SK-N-SH (cell line): ENCODE measurements at regions not wholly inside any gene's neighbourhood (a gene's known extent, or its start where the extent isn't known, plus 50 kb on each side); places are given as distances from the start of the nearest gene placed in this dataset.

Experiments
- CTCF ChIA-PET: fragments of 300-600, 350-600 bp; formaldehyde crosslinking; extraction: SDS; loops from one replicate; lab custom pipeline; 2021; lab: Yijun Ruan, JAX
- POLR2A ChIA-PET: fragments of 350-600 bp; sonication (Branson Sonifier 250); formaldehyde crosslinking; extraction: SDS; loops from one replicate; lab custom pipeline; 2020; ENCODE audit warnings: antibody characterized with exemption, inconsistent platforms; lab: Yijun Ruan, JAX
- DNase-seq: peaks from one replicate; pipeline ENCODE4 v3.0.0; 2012
- H2AFZ ChIP-seq: fragments of 200-600 bp; sonication (generic); 2 replicates; pipeline ENCODE4 v1.8.1; 2016; ENCODE audit warnings: antibody characterized with exemption, mild to moderate bottlenecking, low read depth
- H3F3A ChIP-seq: fragments of 200-600 bp; sonication (generic); replicated peaks from 2 replicates; pipeline ENCODE3; 2016; ENCODE audit warnings: antibody characterized with exemption, mild to moderate bottlenecking; ENCODE audit not compliant: insufficient read depth
- H3K27ac ChIP-seq, 2 experiments: fragments of 200-500 bp in 1 of 2; fragments of 200-600 bp in 1 of 2; sonication (Bioruptor generic) in 1 of 2; sonication (generic), shearing (Covaris generic) in 1 of 2; 2 replicates each; pipeline versions ENCODE4 v1.5.1 to v1.6.1; 2014 to 2016; ENCODE audit warnings: low read depth in 2 of 2, inconsistent platforms in 1 of 2, low read length in 1 of 2, mild to moderate bottlenecking in 1 of 2, mixed read lengths in 1 of 2
- H3K27me3 ChIP-seq: fragments of 200-600 bp; sonication (generic), shearing (Covaris generic); 2 replicates; pipeline ENCODE4 v1.6.1; 2016; ENCODE audit warnings: mixed run types; ENCODE audit not compliant: insufficient read depth
- H3K36me3 ChIP-seq, 2 experiments: fragments of 200-500 bp in 1 of 2; fragments of 200-600 bp in 1 of 2; sonication (Bioruptor generic) in 1 of 2; sonication (generic) in 1 of 2; replicated peaks in 1 of 2; 2 replicates each; pipeline versions ENCODE3 to v1.5.1; 2014 to 2016; ENCODE audit warnings: low read length in 1 of 2, mild to moderate bottlenecking in 1 of 2; ENCODE audit not compliant: insufficient read depth in 2 of 2, control insufficient read depth in 1 of 2
- H3K4me1 ChIP-seq, 2 experiments: fragments of 200-500 bp in 1 of 2; fragments of 200-600 bp in 1 of 2; sonication (Bioruptor generic) in 1 of 2; sonication (generic), shearing (Covaris generic) in 1 of 2; 2 replicates each; pipeline versions ENCODE4 v1.5.1 to v1.6.1; 2014 to 2016; ENCODE audit warnings: low read depth in 1 of 2, low read length in 1 of 2, mixed run types in 1 of 2; ENCODE audit not compliant: insufficient read depth in 2 of 2, control insufficient read depth in 1 of 2
- H3K4me2 ChIP-seq: fragments of 200-600 bp; sonication (generic), shearing (Covaris generic); 2 replicates; pipeline ENCODE4 v1.6.1; 2017; ENCODE audit warnings: mixed run types
- H3K4me3 ChIP-seq, 2 experiments: fragments of 200-500 bp in 1 of 2; fragments of 200-600 bp in 1 of 2; sonication (Bioruptor generic) in 1 of 2; sonication (generic), shearing (Covaris generic) in 1 of 2; 2 replicates each; pipeline versions ENCODE4 v1.5.1 to v1.8.1; 2014 to 2016; ENCODE audit warnings: low read depth in 2 of 2, inconsistent platforms in 1 of 2, low read length in 1 of 2, mild to moderate bottlenecking in 1 of 2, mixed read lengths in 1 of 2, moderate library complexity in 1 of 2
- H3K79me2 ChIP-seq: fragments of 200-600 bp; sonication (generic); 2 replicates; pipeline ENCODE4 v1.8.1; 2017; ENCODE audit warnings: mild to moderate bottlenecking; ENCODE audit not compliant: insufficient read depth
- H3K9ac ChIP-seq: fragments of 200-600 bp; sonication (generic); 2 replicates; pipeline ENCODE4 v1.6.1; 2017; ENCODE audit warnings: mixed run types
- H3K9me2 ChIP-seq: fragments of 200-600 bp; sonication (generic); 2 replicates; pipeline ENCODE4 v1.6.1; 2017; ENCODE audit warnings: mixed run types
- H3K9me3 ChIP-seq: fragments of 200-600 bp; sonication (generic); 2 replicates; pipeline ENCODE4 v1.6.1; 2017; ENCODE audit warnings: mixed run types, mild to moderate bottlenecking, moderate library complexity
- H4K20me1 ChIP-seq: fragments of 200-600 bp; sonication (generic); 2 replicates; pipeline ENCODE4 v1.6.1; 2017; ENCODE audit warnings: mild to moderate bottlenecking, mixed run types; ENCODE audit not compliant: insufficient read depth
- ELF1 ChIP-seq: IDR thresholded peaks from 2 replicates; pipeline ENCODE4 v1.4.0; 2012
- FOXJ3 ChIP-seq: sonication (generic); formaldehyde crosslinking; IDR thresholded peaks from 2 replicates; pipeline ENCODE4 v1.5.1; 2020; ENCODE audit warnings: mild to moderate bottlenecking, missing genetic modification reagents
- FOXM1 ChIP-seq: IDR thresholded peaks from 2 replicates; pipeline ENCODE4 v1.4.0; 2012; ENCODE audit warnings: low read depth, mild to moderate bottlenecking
- GATA2 ChIP-seq: sonication (generic); formaldehyde crosslinking; IDR thresholded peaks from 2 replicates; pipeline ENCODE4 v1.5.0; 2020; ENCODE audit warnings: mild to moderate bottlenecking, missing genetic modification reagents
- IRF3 ChIP-seq: fragments of 150-350 bp; IDR thresholded peaks from 2 replicates; pipeline ENCODE4 v1.6.1; 2016; ENCODE audit warnings: mild to moderate bottlenecking, low read depth, low read length
- MEF2A ChIP-seq: IDR thresholded peaks from 2 replicates; pipeline ENCODE4 v1.4.0; 2012; ENCODE audit warnings: low read depth, borderline replicate concordance
- NFIC ChIP-seq: IDR thresholded peaks from 2 replicates; pipeline ENCODE4 v1.4.0; 2012; ENCODE audit warnings: borderline replicate concordance
- NRF1 ChIP-seq: IDR thresholded peaks from 2 replicates; pipeline ENCODE4 v1.6.1; 2012; ENCODE audit warnings: low read depth, mild to moderate bottlenecking, low read length
- REST ChIP-seq: IDR thresholded peaks from 2 replicates; pipeline ENCODE4 v1.6.1; 2012; ENCODE audit warnings: mild to moderate bottlenecking, low read depth, low read length, moderate library complexity
- RXRA ChIP-seq: IDR thresholded peaks from 2 replicates; pipeline ENCODE4 v1.4.0; 2012; ENCODE audit warnings: low read depth, mild to moderate bottlenecking, borderline replicate concordance
- TCF12 ChIP-seq: IDR thresholded peaks from 2 replicates; pipeline ENCODE4 v1.4.0; 2012
- whole genome bisulfite sequencing: methylation state at CpG from one replicate; pipeline ENCODE4 v1.1.6; 2017; ENCODE audit warnings: low lambda C conversion rate; 5-methylcytosine and 5-hydroxymethylcytosine counted together
- TF ChIP-seq, protein P1 (sequence below): fragments of 200-600 bp; sonication (generic); IDR thresholded peaks from 2 replicates; pipeline ENCODE4 v1.6.1; 2017; ENCODE audit warnings: antibody characterized with exemption, mild to moderate bottlenecking, moderate library complexity
- TF ChIP-seq, protein P2 (sequence below): IDR thresholded peaks from 2 replicates; pipeline ENCODE4 v1.4.0; 2012; ENCODE audit warnings: low read depth

DNA sequence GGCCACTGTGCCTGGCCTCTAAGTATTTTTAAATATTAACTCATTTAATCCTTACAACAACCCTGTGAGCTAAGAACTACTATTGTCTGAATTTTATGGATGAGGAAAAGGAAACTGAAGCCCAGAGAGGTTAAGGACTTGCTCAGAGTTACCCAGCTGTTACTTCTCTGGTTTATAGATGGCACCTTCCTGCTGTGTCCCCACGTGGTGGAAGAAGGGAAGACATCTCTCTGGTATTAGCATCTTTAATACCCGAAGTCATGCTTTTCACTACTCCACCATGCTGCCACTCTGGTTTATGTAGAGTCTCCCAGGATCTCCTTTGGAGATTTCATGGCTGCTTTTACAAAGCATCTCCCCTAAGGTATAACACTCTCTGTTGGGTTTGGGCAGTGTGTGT lies 105.5 kb upstream of the MKLN1 start:
- H3K36me3 ChIP-seq: no peaks in the 10 kb centered on the region
- H3K4me2 ChIP-seq: no peak overlapping the region
- ChIA-PET CTCF (no interaction called here), POLR2A (no interaction called here)
- no peak overlapping the region for H3K4me3 ChIP-seq
- no peaks in the 10 kb centered on the region for H3K9me2 ChIP-seq
- DNase-seq: no peak
- peaks cover 0 to 2% of the 10 kb centered on the region in 2 experiments; a peak in 1 of 4 replicates for H3K4me1 ChIP-seq
- no peaks in the 10 kb centered on the region for H3F3A ChIP-seq
- no peak overlapping the region for H3K9ac ChIP-seq
- 65% methylated on average over 2 of the region's 2 CpGs for WGBS
- H4K20me1 ChIP-seq: no peaks in the 10 kb centered on the region
- H3K9me3 ChIP-seq: no peaks in the 10 kb centered on the region
- no peak overlapping the region for H3K27ac ChIP-seq
- TF ChIP-seq IRF3: no peak
- TF ChIP-seq TCF12: no peak
- TF ChIP-seq, protein P1, sequence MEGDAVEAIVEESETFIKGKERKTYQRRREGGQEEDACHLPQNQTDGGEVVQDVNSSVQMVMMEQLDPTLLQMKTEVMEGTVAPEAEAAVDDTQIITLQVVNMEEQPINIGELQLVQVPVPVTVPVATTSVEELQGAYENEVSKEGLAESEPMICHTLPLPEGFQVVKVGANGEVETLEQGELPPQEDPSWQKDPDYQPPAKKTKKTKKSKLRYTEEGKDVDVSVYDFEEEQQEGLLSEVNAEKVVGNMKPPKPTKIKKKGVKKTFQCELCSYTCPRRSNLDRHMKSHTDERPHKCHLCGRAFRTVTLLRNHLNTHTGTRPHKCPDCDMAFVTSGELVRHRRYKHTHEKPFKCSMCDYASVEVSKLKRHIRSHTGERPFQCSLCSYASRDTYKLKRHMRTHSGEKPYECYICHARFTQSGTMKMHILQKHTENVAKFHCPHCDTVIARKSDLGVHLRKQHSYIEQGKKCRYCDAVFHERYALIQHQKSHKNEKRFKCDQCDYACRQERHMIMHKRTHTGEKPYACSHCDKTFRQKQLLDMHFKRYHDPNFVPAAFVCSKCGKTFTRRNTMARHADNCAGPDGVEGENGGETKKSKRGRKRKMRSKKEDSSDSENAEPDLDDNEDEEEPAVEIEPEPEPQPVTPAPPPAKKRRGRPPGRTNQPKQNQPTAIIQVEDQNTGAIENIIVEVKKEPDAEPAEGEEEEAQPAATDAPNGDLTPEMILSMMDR: no peak; the same call in 1 of the 2 replicates
- no peak for TF ChIP-seq NFIC
- TF ChIP-seq, protein P2, sequence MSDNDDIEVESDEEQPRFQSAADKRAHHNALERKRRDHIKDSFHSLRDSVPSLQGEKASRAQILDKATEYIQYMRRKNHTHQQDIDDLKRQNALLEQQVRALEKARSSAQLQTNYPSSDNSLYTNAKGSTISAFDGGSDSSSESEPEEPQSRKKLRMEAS: no peak
- TF ChIP-seq NRF1: no peak
- no peak for TF ChIP-seq FOXM1
- TF ChIP-seq FOXJ3 (CRISPR knock-in tag): no peak
- TF ChIP-seq RXRA: no peak
- no peak for TF ChIP-seq ELF1
- no peak for TF ChIP-seq REST
- TF ChIP-seq MEF2A: no peak
- no peak for TF ChIP-seq GATA2 (CRISPR knock-in tag)
- TF ChIP-seq, all 33 proteins: peak for 0
- Histone ChIP-seq H2AFZ (no peak overlapping the region), H3K27me3 (no peaks in the 10 kb centered on the region), H3K79me2 (no peaks in the 10 kb centered on the region)
